Head of caudate nucleus (tissue), 42 donors: ENCODE measurements at regions not wholly inside any gene's neighbourhood (a gene's known extent, or its start where the extent isn't known, plus 50 kb on each side); places are given as distances from the start of the nearest gene placed in this dataset.
A peak's percentile ranks its signal among the peaks of the same experiment; 100 is the strongest.

Experiments used
- DNase-seq, 42 donors: peaks; one replicate each; pipeline versions ENCODE4 v3.0.0 to v3.0.0-alpha.2; 2020 to 2021; ENCODE audit warnings: mixed read lengths in 7 of 42
- intact Hi-C: fragments of 100-400 bp; cut with DNase I; formaldehyde crosslinking; loops from one replicate; pipeline ENCODE4 v1.15.0; 2022

DNA sequence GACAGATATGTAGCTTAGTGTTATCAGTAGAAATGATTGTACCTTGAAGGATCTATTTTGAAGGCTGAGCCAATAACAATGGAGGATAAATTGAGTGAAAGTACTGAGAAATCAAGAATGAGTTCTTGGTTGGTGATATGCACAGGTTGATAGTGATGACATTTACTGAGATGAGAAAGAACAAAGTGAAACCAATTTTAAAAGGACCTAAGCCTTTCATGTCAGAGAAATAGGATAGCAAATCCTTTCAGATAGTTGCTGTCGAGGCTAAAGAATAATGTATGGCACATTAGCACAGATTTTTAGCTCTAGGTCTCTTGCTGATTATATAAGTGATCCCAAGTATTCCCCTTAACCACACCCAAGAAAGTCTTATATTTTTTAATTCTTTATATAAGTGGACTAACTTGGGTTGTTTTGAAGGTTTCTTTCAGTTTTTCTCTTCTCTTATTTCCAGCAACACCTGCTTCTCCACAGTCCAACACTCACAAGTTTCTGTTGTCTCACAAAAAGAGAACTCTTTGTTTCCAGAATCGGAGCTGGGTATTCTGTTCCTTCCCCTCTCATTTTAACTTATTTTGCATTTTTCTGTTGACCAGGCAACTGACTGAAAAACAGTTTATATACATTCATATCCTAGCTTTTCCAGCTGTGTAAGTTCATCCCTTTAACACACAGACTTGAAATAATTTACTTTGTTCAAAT lies 286.9 kb upstream of the ATP10B start:
- no peak for DNase-seq
- intact Hi-C loops = no loop called here

DNA sequence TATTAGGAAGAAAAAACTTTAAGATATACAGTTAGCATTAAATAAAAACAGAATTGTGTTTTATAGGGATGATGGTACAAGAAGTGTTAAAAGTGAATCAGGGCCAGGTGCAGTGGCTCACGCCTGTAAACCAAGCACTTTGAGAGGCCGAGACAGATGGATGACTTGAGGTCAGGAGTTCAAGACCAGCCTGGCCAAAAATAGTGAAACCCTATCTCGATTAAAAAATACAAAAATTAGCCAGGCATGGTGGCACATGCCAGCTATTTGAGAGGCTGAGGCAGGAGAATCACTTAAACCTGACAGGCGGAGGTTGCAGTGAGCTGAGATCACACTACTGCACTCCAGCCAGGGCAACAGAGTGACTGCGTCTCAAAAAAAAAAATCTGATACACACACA lies 282.9 kb upstream of the ATP10B start:
- DNase-seq = no peak
- intact Hi-C loops = no loop called here

DNA sequence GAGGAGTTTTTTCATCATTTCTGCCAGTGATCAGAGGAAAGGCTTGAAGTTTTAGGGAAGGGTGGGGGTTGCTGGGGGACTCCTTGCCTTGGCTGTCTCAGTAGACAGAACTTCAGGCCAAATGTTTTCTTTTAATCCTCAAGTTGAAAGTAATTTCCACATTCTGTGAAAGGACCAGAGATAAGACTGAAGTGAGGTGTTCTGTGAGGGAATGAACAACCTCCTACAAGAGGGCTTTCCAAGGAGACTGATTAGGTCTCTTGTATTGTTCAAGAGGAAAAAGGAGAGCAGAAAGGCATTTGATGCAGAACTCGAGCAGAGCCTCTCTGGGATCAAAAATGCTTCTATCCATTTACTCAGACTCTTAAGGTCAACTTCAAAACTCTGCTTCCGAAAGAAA lies 282.1 kb upstream of the ATP10B start:
- DNase-seq = no peak
- intact Hi-C loops = no loop called here

DNA sequence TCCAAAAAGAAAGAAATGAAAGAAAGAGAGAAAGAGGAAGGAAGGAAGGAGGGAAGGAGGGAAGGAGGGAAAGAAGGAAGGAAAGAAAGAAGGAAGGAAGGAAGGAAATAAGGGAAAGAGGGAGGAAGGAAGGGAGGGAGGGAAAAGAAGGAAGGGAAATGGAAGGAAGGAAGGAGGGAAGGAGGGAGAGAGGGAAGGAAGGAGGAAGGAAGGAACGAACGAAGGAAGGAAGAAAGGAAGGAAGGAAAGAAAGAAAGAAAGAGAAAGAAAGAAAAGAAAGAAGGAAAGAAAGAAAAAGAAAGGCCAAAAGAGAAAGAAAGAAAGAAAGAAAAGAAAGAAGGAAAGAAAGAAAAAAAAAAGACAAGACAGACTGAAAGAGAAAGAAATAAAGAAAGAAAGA lies 263.9 kb upstream of the ATP10B start:
- DNase-seq = no peak
- intact Hi-C loops = no loop called here

DNA sequence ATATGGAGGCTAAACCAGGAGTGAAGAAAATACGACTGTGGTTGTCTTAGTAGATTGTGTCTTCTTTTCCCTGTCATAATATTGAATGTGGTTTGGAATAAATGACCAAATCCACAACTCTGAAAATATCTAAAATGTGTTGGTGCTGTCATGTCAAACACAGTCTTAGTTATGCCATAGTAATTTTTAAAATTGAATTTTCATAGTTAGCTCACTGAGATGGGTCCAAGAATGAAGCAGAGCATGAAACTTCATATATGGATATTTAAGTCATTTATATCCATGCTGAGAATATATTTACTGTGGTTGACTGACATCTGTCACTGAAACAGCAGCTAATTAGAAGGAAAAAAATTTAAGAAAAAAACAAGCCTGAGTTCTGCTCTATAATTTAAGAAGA lies 260.4 kb upstream of the ATP10B start:
- intact Hi-C loops = no loop called here

DNA sequence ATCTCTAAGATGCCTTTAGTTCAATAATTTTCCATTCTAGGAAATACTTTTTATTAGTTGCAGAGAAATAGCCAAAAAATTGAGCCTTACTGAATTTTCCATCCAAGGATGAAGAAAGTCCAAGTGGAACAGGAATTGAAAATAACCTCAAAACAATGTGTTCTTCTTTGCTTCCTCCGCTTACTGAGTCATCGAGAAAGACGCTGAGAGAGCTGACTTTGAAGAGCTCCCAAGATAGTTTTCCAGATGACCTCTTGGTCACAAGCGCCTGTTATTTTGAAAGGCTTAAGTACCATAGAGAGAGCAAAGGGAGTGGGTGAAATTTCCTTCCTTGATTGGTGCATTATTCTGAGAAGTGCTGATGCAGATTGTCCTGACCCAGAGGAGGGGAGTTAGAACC lies 253.5 kb upstream of the ATP10B start:
- intact Hi-C loops = no loop called here
- DNase-seq = peak in 9 of 42 donors; percentile 2 to 56 (median 18)

More for the DNA sequence above, 260.4 kb upstream of the ATP10B start:
- no peak for DNase-seq

DNA sequence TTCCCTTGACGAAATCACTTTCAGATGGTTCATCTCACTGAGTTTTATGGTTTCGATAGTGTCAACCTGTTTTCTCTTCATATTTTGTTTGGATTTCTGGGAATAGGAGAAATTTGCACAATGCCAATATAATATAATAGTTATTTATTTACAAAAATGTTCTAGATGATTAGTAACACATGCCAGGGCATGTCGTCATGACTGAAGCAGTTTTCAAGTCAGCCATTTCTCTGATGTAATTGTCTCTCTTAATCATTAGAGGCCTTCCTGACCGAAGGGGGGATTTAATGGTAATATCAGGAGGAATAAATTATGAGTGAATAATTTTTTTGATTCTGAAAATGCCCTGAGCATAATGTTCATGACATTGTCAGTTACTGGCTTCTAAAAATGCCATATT lies 246.5 kb upstream of the ATP10B start:
- intact Hi-C loops = no loop called here
- no peak for DNase-seq

DNA sequence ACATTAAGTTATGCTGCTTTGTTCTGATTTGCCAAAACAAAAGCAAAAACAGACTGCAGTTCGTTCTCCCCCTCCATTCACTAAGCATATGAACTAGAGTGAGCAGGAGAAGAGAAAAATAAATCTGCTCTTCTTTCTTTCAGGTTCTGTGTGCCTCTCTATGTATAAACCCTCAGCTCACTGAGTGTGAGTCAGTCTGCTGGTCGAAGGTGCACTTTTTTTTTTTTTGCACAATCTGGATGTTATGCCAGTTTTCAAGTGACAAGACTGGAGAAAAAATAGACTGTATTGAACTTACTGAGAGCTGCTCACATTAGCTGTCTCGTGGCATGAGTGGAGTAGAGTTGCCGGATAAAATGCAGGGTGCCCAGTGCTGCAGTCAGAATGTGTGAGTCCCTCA lies 244.6 kb upstream of the ATP10B start:
- intact Hi-C loops = no loop called here
- DNase-seq = no peak

DNA sequence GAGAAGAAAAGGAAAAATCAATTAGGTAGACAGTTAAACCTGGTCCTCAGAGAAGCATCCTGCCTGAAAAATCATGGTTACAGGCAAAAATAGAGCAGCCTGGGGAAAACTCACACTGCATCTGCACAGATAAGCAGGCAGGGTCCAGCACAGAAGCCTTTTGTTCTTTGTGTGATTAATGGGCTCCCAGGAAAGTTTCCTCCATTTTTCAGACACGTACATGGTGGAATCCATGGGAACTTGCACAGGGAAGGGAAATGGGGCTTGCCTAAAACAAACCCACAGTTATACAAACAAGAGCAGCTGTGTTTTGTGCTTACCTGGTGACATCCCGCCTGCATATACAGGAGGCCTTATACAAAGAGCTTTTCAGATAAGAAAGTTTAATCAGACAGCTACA lies 243.9 kb upstream of the ATP10B start:
- DNase-seq = no peak
- intact Hi-C loops = no loop called here

DNA sequence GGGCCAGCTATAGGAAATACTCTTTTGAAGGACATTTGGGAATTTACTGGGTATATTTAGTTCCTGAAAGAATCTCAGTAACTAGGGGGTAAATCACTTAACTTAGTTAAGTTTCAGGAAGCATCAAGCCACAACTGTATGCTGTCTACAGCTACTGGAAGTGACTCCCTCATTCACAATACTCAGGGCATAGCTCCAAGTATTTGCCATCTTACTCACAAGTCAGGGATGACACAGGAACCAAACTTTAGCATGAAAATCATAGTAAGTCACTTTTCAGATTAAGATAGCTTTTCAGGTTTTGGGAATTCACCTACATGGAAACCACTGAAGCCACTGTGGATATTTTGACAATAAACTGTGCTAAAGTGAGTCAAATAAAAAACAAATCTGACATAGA lies 242.4 kb upstream of the ATP10B start:
- no peak for DNase-seq
- intact Hi-C loops = no loop called here

DNA sequence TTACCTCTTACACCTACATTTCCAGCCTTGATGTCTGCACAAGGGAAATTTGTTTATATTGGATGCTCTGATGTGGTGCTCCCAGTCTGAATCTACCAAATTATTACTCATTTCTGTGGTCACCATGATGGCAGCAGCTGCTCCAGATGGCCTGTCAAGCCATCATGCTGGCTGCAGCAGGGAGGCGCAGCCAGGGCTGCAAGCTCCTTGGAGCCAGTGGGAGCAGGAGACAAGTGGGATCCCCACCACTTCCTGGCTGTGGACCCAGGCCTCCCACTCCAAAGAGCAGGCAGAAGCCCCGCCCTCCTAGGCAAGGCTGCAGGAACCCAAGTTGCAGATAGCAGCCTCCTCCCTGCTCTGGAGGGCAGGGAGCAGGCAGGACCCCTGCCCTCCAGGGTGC lies 241.1 kb upstream of the ATP10B start:
- intact Hi-C loops = no loop called here
- no peak for DNase-seq

DNA sequence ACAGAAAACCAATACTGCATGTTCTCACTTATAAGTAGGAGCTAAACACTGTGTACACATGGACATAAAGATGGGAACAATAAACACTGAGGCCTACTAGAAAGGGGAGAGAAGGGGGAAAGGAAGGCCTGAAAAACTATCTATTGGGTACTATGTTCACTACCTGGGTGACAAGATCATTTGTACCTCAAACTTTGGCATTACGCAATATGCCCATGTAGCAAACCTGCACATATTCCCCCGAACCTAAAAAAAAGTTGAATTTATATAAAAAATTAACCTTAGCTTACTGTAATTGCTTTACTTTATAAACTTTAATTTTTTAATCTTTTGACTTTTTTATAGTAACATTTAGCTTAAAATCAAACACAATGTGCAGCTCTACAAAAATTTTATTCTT lies 237.6 kb upstream of the ATP10B start:
- intact Hi-C loops = no loop called here
- DNase-seq = no peak

DNA sequence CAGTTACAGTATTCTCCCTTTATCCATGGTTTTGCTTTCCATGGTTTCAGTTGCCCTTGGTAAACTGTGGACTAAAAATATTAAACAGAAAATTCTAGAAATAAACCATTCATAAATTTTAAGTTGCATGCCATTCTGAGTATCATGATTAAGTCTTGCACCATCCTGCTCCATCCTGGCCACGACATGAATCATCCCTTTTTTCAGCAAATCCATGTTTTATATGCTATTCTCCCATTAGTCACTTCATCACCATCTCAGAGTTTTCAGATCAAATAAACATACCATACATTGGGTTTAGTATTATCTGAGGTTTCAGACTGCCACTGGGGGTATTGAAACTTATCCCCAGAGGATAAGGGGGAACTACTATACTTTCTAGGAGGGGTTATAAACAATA lies 234.4 kb upstream of the ATP10B start:
- no peak for DNase-seq
- intact Hi-C loops = no loop called here

DNA sequence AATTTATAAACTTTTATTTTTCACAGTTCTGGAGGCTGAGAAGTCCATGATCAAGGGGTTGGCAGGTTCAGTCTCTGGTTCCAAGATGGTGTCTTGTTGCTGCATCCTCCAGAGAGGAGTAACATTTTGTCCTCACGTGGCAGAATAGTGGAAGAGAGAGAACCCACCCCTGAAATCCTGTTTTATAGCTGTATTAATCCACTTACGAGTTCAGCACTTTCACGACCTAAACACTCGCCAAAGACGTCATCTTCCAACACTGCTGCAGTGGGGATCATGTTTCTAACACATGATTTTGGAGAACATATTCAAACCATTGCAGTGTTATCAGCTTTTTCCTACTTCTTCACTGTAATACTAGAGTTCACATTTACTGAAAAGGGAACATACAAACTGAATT lies 233.0 kb upstream of the ATP10B start:
- no peak for DNase-seq
- intact Hi-C loops = no loop called here

DNA sequence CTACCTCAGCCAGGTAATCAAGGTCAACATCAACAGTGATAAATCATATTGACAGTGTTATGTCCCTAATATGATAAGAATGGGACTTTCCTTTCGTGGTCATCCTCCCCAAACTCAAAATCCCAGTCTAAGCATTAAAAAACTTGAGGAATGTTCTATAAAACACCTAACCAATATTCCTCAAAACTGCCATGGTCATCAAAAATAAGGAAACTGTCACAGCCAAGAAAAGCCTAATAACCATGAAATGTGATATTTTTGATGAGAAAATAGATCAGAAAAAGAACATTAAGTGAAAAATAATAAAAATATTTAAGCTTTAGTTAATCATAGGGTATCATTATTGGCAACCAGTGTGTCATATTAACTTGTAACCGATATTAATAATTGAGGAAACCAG lies 232.1 kb upstream of the ATP10B start:
- intact Hi-C loops = no loop called here
- no peak for DNase-seq

DNA sequence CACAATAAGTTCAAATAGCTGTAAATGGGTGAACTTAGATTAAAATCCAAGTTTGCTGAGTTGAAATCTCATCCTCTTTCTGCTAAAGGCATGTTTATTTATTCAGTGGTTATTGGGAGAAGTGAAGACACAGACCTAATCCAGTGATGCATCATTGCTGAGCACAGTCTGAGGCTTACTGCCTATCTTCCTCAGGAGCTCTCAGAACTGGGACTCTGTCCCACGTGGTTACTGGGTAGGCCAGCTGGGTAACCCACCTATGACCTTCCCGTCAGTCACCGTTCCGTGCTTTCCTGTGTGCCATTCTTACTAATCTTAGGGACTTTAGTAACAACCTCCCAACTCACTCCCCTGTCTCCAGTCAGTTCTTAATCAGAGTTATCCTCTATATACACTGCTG lies 226.8 kb upstream of the ATP10B start:
- intact Hi-C loops = no loop called here
- DNase-seq = no peak

DNA sequence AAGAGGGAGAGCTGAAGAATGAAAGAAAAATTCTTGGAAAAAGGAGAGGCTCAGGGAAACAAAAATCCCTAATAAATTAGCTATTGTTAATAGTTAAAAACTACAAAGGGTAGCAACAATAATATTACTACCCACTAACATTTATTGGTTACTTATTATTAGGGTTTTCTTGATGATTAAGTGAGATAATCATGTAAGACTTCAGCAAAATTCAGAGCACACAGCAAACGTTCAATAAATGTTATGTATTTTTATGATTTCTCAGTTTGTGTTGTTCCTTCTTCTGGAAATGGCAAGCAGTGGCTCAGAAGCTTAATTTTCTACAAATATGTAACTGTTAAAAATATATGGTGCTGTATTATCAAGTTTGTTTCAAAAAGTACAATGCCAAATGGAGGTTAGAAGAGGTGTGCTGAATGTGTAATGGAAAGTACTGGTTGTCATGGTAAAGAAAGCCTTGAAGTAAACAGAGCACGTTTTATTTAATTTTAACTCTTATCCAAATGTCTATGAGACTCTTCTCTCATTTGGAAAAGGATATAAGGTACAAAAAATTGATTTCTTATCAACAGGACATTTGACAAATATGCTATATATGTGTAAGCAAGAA lies 226.0 kb upstream of the ATP10B start:
- intact Hi-C loops = no loop called here

DNA sequence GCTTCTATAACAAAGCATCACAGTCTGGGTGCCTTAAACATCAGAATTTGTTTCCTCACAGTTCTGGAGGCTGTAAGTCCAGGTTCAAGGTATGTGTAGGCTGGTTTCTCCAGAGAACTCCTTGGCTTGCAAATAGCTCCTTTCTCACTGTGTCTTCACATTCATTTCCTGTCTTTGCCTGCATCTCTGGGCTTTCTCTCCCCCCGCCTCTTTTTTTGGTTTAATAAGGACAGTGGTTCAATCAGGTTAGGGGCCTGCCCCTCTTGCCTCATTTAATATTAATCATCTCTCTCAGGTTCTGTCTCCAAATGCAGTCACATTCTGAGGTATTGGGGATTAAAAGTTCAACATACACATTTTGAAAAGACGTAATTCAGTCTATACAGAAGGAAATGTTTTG lies 225.5 kb upstream of the ATP10B start:
- intact Hi-C loops = no loop called here
- no peak for DNase-seq

More for the DNA sequence above, 226.0 kb upstream of the ATP10B start:
- no peak for DNase-seq

DNA sequence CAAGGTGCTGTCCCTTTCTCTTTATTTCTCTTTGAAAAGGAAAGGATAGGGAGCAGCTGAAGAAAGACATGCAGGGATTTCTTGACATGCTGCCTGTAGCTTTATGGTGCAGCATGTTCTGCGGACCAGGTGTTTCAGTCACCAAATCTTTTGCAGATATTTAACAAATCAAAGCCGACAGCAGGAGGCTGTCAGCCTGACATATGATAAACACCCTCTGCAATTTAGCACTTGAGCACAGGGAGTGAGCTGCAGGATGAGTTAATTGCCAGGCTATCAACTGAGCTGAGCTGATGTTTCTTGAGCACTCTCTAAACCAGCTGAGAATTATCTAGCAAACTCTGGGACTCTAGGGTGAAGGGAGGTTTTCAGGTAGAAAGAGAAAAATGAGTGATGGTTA lies 212.8 kb upstream of the ATP10B start:
- peak in 3 of 42 donors; percentile 4 to 31 (median 8) for DNase-seq
- intact Hi-C loops = no loop called here

DNA sequence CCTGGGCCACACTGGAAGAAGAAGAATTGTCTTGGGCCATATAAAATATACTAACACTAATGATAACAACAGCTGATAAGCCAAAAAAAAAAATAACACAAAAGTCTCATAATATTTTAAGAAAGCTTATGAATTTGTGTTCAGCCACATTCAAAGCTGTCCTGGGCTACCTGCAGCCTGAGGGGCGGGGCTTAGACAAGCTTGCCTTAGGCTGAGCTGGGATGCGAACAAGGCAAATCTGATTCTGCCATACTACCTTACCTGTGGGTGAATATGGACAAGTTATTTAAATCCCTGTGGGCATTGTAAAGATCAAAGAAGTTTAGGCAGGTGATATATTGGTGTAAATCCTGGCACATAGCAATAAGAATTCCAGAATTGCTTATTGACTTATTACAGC lies 212.3 kb upstream of the ATP10B start:
- DNase-seq = no peak
- intact Hi-C loops = no loop called here

DNA sequence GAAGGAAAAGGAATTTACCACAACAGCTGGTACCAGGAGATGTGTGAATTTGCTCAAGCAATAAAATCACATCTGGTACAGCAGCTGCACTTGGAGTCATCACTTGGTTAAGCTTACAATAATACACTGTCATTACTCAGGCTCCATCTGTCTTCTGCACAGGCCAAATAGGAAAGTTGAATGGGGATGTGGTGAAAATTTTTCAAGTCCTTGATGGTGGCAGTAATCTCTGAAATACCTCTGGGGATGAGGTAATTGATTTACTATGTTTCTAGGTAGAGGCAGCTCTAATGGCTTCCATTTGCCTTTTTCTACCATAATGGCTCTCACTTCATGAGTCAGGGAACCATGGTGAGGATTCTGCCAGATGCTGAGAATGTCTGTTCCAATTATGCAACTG lies 206.8 kb upstream of the ATP10B start:
- DNase-seq = no peak
- intact Hi-C loops = no loop called here
